NCI-H1436 (cell line): ENCODE measurements at regions not wholly inside any gene's neighbourhood (a gene's known extent, or its start where the extent isn't known, plus 50 kb on each side); places are given as distances from the start of the nearest gene placed in this dataset.
"Not testable (repeated sequence)": the region's sequence is repeated elsewhere in the genome, so short reads cannot be mapped to it uniquely, and the experiment has no call there.

Experiments used
- DNase-seq: peaks from one replicate; lab custom pipeline; 2025; lab: John Stamatoyannopoulos, UW

GRCh38 chr13:90331974-90332373 lies 1015.5 kb upstream of the MIR17HG start:
- DNase-seq = no peak

- DNase-seq = no peak
Observed at GRCh38 chr13:90336507-90336906, 1011.0 kb upstream of the MIR17HG start.

- DNase-seq = not testable (repeated sequence)
Observed at GRCh38 chr13:90341348-90341747, 1006.1 kb upstream of the MIR17HG start.

- not testable (repeated sequence) for DNase-seq
Observed at GRCh38 chr13:90348477-90349136, 998.9 kb upstream of the MIR17HG start.

GRCh38 chr13:90352763-90353162 lies 994.7 kb upstream of the MIR17HG start:
- no peak for DNase-seq

- no peak for DNase-seq
Observed at GRCh38 chr13:90355162-90355751, 992.2 kb upstream of the MIR17HG start.

GRCh38 chr13:90360785-90361184 lies 986.7 kb upstream of the MIR17HG start:
- DNase-seq = no peak

GRCh38 chr13:90362707-90363106 lies 984.8 kb upstream of the MIR17HG start:
- no peak for DNase-seq

GRCh38 chr13:90365130-90365529 lies 982.4 kb upstream of the MIR17HG start:
- no peak for DNase-seq

GRCh38 chr13:90374168-90374567 lies 973.3 kb upstream of the MIR17HG start:
- DNase-seq = no peak

GRCh38 chr13:90375851-90376250 lies 971.6 kb upstream of the MIR17HG start:
- no peak for DNase-seq

GRCh38 chr13:90382425-90382824 lies 965.1 kb upstream of the MIR17HG start:
- no peak for DNase-seq

- DNase-seq = no peak
Observed at GRCh38 chr13:90385781-90386489, 961.6 kb upstream of the MIR17HG start.

- DNase-seq = no peak
Observed at GRCh38 chr13:90388887-90389452, 958.5 kb upstream of the MIR17HG start.

GRCh38 chr13:90389537-90389936 lies 958.0 kb upstream of the MIR17HG start:
- DNase-seq = no peak

GRCh38 chr13:90393408-90393807 lies 954.1 kb upstream of the MIR17HG start:
- no peak for DNase-seq

- no peak for DNase-seq
Observed at GRCh38 chr13:90395348-90395747, 952.1 kb upstream of the MIR17HG start.

GRCh38 chr13:90395846-90396245 lies 951.6 kb upstream of the MIR17HG start:
- no peak for DNase-seq

- no peak for DNase-seq
Observed at GRCh38 chr13:90396266-90396665, 951.2 kb upstream of the MIR17HG start.

- DNase-seq = no peak
Observed at GRCh38 chr13:90397503-90397902, 950.0 kb upstream of the MIR17HG start.

GRCh38 chr13:90400372-90400771 lies 947.1 kb upstream of the MIR17HG start:
- no peak for DNase-seq

- no peak for DNase-seq
Observed at GRCh38 chr13:90401150-90401549, 946.3 kb upstream of the MIR17HG start.

GRCh38 chr13:90402102-90402501 lies 945.4 kb upstream of the MIR17HG start:
- no peak for DNase-seq
